NCI-H187 (cell line): ENCODE measurements at regions not wholly inside any gene's neighbourhood (a gene's known extent, or its start where the extent isn't known, plus 50 kb on each side); places are given as distances from the start of the nearest gene placed in this dataset.

ENCODE experiments used
- DNase-seq, 2 experiments: peaks; one replicate each; lab custom pipeline; 2025; lab: John Stamatoyannopoulos, UW

GRCh38 chr18:26794230-26795101 is 71.0 kb downstream of the AQP4 start:
- no peak for DNase-seq

DNA sequence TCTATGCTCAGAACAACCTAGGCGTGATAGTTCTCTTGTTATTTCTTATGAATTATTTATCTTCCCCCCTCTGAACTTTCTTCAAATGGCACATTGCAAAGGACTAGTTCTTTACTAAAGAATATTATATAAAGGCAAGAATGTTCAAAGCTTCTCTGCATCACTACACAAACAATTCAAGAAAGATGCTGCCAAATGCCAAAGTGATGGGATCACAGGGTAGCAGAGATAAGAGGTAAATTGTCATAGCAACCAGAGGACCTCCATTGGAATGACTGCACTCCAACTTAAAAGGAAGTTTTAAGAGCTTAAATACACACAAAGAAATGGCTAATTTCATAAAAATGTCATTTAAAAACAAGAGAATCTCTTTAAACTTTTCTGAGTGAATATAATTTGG is 72.8 kb downstream of the AQP4 start:
- DNase-seq, result no peak

GRCh38 chr18:26791676-26792075 is 73.8 kb downstream of the AQP4 start:
- DNase-seq, result no peak

DNA sequence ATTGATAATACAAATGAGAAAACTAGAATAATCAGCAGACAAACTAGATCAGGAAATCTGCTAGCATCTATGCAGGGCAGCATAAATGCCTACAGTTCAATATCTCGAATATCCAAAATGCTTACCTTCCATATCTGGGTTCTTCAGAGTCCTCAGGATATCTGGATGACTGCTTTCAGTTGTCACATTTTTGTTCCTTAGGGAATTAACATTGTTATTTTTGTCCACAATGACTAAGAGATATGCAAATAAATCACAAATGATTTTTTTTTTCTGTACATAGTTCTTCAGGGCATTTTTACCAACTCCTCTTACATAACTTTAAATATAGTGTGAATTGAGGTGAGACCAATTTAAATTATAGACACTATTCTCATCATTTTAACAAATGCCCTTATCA is 80.9 kb downstream of the AQP4 start:
- DNase-seq, result no peak

DNA sequence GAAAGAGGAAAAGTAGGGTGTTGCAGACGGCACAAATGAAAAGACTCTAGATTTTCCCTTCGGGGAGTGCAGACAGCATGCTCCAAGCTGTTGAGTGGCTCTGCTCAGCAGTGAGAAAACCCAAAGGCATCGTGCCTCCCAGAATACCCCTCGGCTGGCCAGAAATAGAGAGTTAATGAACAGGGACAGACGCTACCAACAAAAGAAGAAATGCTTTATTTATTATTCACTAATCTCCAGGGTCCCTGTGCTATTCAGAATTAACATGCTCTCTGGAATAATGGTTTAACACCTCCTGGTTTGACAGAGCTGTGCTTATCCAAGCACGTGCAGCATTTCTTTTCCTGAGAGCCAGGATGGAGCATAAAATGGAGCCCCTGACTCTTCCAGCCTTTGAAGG is 82.3 kb downstream of the AQP4 start:
- DNase-seq, result no peak

- no peak for DNase-seq
Measured at GRCh38 chr18:26780520-26781325, 84.8 kb downstream of the AQP4 start.

DNA sequence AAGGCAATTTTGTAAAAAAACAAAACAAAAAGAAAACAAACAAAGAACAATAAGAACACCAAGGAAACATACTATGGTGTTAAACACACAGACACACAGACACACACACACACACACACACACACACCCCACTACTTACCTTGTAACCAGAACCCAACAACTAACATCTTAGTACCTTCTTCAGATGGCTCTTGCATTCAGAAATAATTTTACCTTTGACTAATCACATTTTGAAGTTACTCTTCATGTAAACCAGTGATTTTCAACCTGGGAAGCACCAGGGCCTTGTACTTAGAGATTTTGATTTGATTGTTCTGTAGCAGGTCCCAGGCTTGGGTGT is 87.5 kb downstream of the AQP4 start:
- no peak for DNase-seq

DNA sequence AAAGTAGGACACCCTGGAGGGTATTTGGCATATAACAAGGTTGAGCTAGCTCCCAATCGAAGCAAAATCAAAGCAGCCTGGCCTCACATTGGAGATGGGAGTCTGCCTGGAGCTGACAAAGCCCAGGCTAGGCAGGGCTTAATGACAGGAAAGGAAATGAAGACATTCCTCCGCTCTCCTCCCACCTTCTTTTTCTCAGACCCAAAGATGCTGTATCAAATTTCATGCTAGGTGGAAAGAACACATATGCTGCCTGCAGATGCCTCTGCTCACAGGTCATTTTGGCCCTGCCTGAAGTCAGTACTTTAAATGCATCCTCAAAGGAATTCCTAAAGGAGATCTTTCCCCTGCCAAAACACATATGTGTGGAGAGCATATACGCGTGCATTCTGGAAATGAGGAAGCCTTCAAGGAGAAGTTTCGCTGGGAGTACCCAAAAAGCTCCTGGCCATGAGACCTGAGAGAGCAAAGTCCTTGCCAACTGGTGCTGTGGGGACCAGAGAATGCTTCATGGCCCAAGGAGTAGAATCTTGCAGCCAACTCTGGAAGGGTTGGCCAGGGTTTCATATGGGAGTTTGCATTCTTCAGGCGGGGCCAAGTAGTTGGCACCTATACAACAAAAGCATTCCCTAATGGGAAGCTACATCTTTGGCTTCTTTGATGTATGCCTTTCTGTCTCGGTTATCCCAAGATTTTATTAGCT is 88.0 kb downstream of the AQP4 start:
- DNase-seq, result no peak

DNA sequence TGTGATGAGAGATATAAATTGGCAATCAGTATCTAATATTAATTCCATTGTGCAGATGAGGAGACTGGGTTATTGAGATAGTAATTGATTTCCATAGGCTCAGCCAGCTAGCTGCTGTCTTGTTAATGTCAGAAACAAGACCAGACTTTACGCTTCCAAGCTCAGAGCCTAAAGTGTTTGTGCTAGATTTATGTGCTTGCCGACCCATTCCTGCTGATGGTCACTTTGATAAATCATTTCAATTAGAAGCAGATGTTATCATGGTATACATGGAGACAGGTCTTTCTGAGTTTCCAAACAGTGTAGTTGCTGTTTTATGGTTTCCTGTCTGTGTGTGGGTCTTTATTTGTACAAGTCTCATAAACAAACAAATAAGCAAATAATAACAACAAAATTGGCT is 92.8 kb downstream of the AQP4 start:
- no peak for DNase-seq

DNA sequence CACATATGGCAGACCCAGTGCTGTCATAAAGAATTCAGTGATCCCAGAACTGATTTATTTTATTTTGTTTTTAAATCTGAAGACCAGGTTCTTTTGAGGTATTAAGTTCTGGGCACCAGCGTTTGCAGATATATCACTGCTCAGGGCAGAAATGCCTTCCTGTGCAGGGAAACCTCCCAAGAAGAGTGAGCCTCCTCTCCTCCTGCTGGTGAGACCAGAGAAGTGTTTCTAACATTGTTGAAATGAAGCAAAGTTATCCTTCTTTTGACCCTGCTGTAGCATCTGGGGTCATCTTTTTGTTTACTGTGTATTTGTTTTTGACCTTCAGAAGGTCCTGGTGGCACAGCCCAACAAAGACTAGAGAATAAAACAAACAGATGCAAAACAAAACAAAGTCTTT is 94.0 kb downstream of the AQP4 start:
- no peak for DNase-seq

DNA sequence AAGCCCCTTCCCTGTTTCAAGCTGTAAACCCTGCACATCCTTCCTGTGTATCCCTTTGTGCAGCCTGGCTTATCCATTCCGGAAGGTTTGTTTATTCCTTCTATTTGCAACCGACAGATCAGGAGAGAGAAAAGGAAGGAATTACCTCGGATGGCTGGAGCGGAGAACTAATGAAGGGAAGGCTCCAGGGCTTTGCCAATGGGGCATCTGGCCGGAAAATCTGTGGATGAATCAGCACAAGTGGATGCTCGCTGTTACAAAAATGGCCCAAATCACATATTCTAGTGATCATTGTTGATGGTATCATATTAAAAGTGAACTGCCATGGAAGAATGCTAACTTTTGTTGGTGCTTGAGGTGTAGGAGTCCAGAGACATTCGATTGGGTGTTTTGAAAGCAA is 97.1 kb downstream of the AQP4 start:
- no peak for DNase-seq

- no peak for DNase-seq
Measured at GRCh38 chr18:26765498-26765897, 100.0 kb downstream of the AQP4 start.

- DNase-seq, result no peak
Measured at GRCh38 chr18:26764586-26764985, 100.9 kb downstream of the AQP4 start.

- DNase-seq, result no peak
Measured at GRCh38 chr18:26764177-26764576, 101.3 kb downstream of the AQP4 start.

GRCh38 chr18:26763446-26764110 is 101.9 kb downstream of the AQP4 start:
- DNase-seq, result no peak

DNA sequence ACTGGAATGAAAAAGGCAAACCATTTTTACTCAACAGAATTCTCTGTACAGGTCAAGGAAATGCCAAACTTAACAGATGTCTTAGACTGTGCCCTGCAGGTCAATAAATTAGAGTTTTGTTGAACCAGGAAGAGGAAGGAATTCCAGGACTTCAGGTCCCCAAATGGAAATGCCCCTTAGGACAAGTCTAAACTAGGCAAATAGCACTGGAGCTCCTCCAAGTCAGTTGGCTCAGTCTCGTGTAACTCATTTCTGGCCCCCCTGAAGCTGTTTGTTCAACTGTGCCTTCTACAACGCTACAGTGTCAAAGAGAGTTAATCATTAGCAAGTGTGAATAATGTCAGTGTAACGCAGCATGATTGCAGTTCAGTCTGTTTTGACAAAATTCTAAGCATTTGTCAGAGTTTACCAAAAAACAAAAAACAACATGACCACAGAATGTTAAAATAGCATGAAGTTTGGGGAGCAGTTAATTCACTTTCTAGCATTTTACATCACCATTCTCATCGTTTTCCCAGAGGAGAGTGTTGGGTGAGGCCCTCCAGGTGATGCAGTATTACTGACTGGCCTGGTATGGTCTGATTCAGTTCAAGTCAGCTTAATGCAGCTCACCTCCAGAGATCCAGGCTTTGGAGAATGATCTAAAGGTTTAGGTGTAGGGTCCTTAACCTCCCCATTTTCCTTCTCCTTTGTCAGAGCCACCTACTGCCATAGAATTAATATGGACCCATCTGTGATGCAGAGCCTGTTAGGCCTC is 108.1 kb downstream of the AQP4 start:
- DNase-seq, result no peak

DNA sequence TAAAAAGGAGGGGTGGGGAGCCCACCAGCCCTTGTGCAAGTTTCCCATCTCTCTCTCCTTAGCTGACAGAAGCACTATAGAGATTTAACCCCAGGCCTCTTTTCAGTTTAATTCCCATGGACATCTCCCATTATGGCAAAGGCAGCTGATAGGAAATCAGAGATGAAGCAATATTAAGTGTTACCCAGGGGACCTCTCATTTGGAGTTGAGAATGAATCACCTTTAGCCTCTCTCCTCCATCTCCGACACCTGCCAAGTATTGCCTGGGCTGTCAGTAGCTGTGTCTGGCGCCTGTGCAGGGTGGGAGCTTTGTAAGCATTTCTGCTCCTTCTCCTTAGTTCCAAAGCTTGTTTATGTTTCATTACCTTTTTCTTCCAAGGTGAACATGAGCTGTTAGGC is 109.0 kb downstream of the AQP4 start:
- DNase-seq, result no peak

DNA sequence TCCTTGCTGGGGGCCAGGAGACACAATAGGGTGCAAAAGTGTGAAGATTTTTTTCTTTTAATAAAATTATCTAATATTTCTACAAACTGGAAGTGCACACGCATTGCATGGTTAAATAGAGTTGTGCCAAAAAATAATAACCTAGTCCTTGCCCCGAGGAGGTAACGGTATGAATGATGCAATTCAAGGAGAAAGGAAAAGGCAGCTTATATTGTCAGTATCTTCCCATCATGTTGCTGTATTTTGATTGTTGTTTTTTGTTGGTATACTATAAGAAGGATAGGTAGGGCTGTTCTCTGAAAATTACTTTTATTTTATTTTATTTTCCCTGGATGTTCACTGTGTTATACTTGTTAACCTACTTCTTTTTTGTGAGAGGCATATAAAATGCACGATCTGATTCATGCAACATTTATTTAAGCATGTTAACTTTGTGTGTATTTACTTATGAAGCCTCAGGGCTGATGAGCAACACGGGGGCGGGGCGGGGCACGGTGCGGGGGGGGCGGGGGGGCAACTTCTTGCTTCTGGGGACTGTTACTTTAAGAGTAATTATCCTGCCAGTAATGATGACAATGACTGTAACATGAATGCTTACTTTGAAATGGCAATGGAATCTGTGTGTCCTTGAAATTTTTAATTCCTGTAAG is 118.6 kb downstream of the AQP4 start:
- DNase-seq, result no peak

DNA sequence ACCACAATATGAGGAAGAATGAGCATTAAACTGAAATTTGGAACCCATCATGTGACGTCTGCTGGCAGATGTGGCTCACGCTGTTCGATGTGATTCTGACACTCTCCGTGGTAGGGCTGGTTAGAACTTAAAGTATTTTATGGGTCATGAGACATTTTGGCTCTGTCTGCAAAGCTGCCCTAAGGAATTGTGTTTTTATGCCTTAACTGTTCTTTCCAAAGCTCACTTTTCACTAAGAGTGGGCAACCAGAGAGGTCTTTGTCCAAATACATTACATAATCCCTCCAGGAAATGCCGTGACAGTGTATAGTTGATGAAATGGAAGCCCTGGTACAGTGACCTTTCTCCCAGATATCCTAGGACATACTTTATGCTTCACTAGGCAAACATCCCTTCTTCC is 119.1 kb downstream of the AQP4 start:
- no peak for DNase-seq

DNA sequence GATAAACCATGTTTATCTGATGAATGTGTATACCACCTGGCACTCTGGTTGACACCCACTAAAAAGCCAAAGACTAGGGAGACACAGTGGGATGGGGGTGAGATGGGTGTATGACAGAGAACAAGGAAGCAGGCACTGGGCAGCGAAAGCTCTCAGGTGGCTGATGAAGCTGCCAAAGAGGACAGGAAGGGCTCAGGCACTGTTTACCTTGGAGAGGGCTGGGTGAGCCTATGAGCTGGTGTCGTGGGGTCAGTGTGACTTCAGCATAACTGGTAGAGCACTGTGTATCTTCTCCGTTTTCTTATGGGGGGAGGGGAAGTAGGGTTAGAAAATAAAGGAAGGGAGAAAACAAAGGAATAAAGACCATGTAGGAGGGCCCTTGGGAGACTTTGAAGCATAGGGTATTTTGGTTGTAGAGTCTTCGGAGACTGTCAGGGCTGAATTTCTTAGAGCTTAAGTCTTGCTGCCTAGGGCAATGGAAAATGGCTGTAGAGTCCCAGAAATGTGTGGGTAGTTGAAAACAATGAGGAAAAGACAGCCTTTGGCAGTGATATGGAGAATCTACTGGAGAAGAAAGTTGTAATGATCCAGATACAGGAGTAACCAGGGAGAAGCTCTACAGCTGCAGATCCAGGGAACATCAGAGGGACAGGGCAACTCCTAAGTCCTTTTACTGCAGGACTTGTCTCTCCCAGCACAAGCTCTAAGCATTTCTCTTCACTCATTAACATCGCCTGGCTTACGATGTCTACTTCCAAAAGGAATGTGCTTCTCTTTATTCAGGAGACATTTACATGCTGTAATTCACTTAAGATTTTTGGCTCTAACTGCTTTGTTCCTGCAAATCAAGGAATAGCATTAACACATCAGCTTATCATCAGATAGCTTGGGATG is 120.0 kb downstream of the AQP4 start:
- DNase-seq, result no peak
